ENCODE measurements at regions not wholly inside any gene's neighbourhood (a gene's known extent, or its start where the extent isn't known, plus 50 kb on each side); places are given as distances from the start of the nearest gene placed in this dataset.

DNA sequence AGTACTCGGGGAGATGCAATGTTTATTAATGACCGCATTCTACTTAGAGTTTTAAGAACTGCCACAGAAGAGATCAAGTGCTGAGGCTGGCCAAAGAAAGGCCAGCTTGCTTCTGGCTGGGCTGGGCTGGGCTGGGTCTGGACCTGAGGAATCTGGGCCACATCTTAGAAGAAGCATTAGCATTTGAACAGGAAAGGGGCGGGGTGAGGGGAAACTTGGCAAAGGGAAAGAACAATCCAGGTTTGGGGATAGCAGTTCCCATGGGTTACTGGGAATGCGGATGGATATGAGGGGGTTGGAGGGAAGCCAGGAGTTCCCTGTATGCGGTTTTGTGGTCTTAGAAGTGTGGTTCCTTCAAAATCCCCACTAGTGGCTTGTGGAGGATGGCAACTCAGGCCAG, 83.3 kb downstream of the CLDN34 start:
- TF ChIP-seq, protein P1, sequence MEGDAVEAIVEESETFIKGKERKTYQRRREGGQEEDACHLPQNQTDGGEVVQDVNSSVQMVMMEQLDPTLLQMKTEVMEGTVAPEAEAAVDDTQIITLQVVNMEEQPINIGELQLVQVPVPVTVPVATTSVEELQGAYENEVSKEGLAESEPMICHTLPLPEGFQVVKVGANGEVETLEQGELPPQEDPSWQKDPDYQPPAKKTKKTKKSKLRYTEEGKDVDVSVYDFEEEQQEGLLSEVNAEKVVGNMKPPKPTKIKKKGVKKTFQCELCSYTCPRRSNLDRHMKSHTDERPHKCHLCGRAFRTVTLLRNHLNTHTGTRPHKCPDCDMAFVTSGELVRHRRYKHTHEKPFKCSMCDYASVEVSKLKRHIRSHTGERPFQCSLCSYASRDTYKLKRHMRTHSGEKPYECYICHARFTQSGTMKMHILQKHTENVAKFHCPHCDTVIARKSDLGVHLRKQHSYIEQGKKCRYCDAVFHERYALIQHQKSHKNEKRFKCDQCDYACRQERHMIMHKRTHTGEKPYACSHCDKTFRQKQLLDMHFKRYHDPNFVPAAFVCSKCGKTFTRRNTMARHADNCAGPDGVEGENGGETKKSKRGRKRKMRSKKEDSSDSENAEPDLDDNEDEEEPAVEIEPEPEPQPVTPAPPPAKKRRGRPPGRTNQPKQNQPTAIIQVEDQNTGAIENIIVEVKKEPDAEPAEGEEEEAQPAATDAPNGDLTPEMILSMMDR (IDR thresholded peaks at IDR 0.05 in 4 of 5, conservative IDR thresholded peaks at IDR 0.05 in 1 of 5) = no peak
- no peak for TF ChIP-seq POLR2A (IDR thresholded peaks at IDR 0.05)
